Epithelial cell of proximal tubule (primary cell): ENCODE measurements at regions not wholly inside any gene's neighbourhood (a gene's known extent, or its start where the extent isn't known, plus 50 kb on each side); places are given as distances from the start of the nearest gene placed in this dataset.

Experiments used
- DNase-seq: peaks from one replicate; pipeline ENCODE4 v3.0.0-alpha.2; 2011; ENCODE audit warnings: low read depth
- H3K4me3 ChIP-seq: 2 replicates; pipeline ENCODE4 v1.5.1; 2011; ENCODE audit warnings: low read depth, mild to moderate bottlenecking, low read length
- TF ChIP-seq, protein P1 (sequence below): conservative IDR thresholded peaks from 2 replicates; pipeline ENCODE4 v1.5.1; 2012; ENCODE audit warnings: low read depth, mild to moderate bottlenecking, low read length

- no peak overlapping the region for H3K4me3 ChIP-seq
- TF ChIP-seq, protein P1, sequence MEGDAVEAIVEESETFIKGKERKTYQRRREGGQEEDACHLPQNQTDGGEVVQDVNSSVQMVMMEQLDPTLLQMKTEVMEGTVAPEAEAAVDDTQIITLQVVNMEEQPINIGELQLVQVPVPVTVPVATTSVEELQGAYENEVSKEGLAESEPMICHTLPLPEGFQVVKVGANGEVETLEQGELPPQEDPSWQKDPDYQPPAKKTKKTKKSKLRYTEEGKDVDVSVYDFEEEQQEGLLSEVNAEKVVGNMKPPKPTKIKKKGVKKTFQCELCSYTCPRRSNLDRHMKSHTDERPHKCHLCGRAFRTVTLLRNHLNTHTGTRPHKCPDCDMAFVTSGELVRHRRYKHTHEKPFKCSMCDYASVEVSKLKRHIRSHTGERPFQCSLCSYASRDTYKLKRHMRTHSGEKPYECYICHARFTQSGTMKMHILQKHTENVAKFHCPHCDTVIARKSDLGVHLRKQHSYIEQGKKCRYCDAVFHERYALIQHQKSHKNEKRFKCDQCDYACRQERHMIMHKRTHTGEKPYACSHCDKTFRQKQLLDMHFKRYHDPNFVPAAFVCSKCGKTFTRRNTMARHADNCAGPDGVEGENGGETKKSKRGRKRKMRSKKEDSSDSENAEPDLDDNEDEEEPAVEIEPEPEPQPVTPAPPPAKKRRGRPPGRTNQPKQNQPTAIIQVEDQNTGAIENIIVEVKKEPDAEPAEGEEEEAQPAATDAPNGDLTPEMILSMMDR = no peak
- DNase-seq = no peak
Observed at GRCh38 chr7:91690541-91691070, 189.9 kb downstream of the MTERF1 start.

DNA sequence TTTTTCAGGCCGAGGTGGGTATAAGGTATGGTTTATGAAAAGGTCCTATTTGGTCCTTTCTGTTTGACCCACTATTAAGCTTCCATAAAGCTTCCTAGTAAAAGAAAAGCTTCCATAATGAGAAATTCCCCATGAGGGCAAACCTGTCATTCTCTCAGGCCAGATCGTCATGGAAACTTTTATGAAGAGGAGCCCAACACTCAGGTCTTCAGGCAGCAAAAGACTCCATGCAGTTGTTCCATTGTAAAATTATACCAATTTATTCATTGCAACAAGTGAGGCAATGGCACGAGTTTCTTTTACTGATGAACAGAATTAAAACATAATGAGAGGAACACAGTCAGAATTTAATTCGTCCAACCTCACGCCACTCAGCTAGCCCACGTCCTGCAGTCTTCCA, 188.6 kb downstream of the MTERF1 start:
- H3K4me3 ChIP-seq = no peak overlapping the region
- TF ChIP-seq, protein P1 = no peak

DNA sequence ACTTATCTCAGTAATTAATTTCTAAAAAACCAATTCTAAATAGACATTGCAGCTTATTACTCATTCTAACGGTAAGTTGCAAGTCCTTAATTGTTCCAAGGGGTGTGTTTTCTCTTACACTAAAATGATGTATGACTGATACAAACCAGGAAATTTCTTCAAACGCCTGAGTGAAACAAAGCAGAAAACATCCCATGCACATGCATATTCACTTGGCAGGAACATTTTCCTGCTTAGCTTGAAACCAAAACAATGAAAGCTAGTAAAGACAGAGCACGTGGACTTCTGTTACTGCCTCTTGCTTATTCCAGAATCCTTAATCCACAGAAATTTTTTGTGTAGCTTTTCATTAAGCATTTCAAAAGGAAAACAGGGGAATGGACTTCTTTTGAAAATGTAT, 187.7 kb downstream of the MTERF1 start:
- no peak for DNase-seq
- H3K4me3 ChIP-seq = no peak overlapping the region
- TF ChIP-seq, protein P1 = no peak

More for the DNA sequence above, 188.6 kb downstream of the MTERF1 start:
- no peak for DNase-seq

GRCh38 chr7:91694351-91694841, 186.1 kb downstream of the MTERF1 start:
- no peak for DNase-seq
- TF ChIP-seq, protein P1 = no peak
- H3K4me3 ChIP-seq = no peak overlapping the region

- TF ChIP-seq, protein P1 = no peak
- no peak for DNase-seq
- no peak overlapping the region for H3K4me3 ChIP-seq
Observed at GRCh38 chr7:91710881-91711280, 169.6 kb downstream of the MTERF1 start.

DNA sequence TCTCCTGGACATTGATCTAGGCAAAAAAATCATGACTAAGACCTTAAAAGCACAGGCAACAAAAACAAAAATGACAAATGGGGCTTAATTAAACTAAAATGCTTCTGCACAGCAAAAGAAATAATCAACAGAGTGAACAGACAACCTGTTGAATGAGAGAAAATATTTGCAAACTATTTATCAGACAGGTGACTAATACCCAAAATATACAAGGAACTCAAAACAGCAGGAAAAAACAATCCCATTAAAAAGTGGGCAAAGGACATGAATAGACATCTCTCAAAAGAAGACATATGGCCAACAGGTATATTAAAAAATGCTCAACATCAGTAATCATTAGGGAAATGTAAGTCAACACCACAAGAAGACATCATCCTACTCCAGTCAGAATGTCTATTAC, 166.8 kb downstream of the MTERF1 start:
- TF ChIP-seq, protein P1 = no peak
- DNase-seq = no peak
- H3K4me3 ChIP-seq = no peak overlapping the region

- DNase-seq = no peak
- TF ChIP-seq, protein P1 = no peak
- no peak overlapping the region for H3K4me3 ChIP-seq
Observed at GRCh38 chr7:91717681-91718470, 162.6 kb downstream of the MTERF1 start.
